ENCODE measurements at regions not wholly inside any gene's neighbourhood (a gene's known extent, or its start where the extent isn't known, plus 50 kb on each side); places are given as distances from the start of the nearest gene placed in this dataset.

DNA sequence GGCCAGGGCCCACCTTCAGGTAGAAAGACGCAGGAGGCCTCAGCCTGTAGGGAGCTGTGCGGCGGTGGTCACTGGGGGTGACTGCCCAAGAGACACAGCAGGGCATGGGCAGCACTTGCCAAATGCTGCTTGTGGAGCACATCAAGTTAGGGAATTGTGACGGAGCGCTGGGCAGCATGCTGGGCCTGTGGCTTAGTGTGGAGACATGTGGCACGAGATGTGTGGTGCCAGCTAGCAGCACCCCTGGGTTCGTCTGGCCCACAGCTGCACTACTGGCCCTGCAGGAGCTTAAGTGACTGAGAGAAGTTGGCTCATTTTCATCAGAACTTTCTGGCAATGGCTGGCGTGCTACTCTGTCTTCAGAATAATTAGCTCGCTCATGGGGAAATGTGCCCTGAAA is 213.1 kb upstream of the SYNDIG1 start:
- DNase-seq: no peak

DNA sequence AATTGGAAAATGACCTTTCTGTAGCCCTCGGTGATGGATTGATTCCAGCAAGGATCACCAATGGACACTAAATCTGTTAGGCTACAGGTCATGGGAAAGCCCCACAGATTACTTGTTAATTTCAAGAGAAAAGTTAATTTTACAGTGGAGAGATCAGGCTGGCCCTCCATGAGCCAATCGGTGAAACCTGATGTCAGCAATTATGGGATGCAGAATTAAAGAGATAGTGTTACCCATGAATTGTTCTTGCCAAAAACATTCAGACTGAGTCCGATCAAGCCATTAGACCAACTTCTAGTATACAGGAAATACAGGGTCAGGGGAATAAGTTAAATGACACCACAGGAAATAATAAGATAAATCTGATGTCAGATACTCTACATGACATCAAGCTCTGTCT is 214.9 kb upstream of the SYNDIG1 start:
- DNase-seq: no peak

DNA sequence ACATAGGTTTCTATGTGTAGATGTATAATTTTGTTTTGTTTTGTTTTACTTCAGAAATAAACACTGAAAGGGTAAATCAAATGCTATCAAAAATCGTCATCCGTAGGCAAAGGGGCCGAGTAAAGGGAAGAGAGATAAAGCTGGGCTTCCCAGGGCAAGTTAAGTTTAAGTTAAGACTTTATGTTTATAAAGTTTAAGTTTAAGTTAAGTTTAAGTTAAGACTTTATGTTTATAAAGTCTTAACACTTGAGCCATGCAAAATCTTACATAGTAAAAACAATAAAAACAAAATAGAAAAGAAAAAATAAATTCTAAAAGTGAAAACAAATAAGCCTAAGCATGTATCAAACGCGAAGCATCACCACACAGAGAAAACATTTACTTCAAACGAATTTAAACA is 216.1 kb upstream of the SYNDIG1 start:
- DNase-seq: no peak

DNA sequence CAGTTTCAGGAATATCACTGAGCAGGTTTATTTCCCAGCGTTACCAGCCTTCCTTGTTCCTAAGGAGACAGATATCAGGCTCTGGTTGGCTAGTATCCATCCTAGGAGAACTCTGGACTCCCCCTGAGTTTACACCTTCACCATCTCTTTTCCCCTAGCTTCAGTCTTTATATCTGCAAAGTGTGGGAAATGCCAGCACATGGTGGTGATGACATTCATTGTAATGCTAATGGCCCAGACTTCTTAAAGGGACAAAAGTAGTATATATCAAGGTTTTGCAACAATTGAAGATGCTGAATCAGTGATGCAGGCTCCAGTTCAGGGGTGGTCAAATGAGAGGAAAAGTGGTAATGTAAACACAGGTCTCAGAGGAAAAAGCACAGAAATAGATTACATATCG is 224.3 kb upstream of the SYNDIG1 start:
- no peak for DNase-seq

DNA sequence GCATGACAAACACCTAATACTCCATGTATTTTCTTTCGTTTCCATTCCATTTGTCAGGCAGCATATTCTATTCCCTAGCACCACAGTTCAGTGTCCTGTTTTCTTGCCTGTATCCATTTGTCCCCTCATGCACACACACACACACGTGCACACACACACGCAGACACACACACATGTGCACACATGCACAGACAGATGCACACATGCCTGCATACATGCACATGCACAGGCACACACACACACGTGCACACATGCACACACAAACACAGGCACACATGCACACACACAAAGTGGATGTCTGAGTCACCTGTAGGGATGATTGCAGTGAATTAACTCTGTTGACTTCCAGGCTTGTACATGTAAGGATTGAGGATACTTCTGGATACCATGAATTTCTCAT is 226.7 kb upstream of the SYNDIG1 start:
- no peak for DNase-seq

DNA sequence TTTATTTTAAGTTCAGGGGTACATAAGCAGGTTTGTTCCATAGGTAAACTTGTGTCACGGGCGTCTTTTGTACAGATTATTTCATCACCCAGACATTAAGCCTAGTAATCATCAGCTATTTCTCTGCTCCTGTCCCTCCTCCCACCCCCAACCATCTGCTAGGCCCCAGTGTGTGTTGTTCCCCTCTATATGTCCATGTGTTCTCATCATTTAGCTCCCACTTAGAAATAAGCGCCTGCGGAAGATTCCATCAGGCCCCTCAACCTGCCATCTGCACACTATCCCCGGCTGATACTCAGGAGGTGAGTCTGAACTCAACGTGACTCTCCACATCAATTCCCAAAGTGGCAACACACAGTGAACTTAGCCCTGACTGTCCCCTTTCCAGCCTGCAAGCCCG is 228.0 kb upstream of the SYNDIG1 start:
- no peak for DNase-seq

DNA sequence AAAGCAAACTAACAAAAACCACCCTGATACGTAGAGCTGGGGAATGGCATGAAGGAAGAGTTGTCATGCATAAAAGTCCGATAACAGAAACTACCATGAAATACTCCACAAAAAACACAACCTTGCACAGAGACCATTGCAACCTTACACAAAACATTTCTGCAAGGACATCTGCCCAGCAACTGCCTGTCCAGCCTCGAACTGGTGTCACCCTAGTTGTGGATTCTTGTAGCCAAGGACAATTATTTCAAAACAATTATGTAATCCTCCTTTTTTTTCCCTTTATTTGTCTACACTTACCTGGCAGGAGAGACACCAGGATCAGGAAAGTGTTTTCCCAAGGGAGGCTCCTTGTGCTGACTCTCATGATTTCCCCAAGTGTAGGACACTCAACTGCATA is 232.5 kb upstream of the SYNDIG1 start:
- DNase-seq: no peak

DNA sequence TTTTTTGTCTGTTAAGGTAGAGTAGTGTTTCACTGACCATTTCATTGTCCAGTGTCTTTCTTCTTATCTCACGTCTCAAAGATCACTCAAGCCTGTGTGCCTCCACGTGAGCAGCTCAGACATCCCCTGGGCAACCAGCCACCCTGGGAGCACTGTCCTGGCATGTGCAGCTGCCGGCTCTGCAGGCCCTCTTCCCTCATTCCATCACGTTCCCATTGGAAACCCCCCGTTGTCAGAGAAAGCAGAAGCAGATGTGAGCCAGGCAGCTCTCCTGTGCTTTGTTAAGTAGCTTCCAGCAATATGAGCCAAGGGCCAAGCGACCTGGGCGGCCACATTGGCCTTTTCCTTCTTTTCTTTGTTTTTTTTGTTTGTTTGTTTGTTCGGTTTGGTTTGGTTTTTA is 233.2 kb upstream of the SYNDIG1 start:
- no peak for DNase-seq

DNA sequence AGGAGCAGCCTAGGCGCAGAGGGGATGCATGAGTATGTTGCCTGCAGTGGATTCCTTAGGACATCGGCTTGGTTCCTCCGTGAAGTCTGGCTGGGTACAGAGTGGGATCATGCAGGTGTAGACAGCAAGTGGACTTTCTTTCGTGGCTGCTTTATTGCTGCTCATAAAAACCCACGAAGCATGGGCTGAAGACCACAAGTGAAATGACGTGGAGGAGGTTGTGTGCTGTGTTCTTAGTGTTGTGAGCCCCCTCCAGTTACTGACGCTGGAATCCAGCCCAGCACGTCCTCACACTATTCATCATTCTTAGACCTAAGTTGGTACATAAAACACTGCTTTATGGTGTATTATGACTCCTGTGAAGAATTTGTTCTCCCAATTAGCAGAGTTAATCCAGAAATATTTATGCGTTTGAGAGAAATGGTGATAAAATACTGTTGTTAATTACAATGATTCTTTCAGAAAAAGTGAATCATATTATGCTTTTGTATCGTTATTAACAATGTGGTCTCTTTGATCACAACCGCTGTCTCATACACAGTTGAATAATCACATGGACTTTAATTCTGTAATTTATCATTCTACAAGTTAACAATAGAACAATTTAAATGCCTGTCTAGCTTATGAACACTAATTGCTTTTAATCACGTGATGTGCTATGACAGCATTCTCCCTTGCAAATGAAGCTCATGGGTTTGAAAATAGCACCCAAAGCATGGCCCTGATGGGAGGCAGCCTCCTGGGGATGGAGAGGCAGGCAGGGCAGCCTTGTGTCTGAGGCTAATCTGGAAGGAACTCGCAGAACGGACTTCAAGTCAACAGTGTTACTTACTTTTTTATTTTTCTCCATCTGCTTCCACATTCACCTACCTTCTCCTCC is 233.9 kb upstream of the SYNDIG1 start:
- no peak for DNase-seq

DNA sequence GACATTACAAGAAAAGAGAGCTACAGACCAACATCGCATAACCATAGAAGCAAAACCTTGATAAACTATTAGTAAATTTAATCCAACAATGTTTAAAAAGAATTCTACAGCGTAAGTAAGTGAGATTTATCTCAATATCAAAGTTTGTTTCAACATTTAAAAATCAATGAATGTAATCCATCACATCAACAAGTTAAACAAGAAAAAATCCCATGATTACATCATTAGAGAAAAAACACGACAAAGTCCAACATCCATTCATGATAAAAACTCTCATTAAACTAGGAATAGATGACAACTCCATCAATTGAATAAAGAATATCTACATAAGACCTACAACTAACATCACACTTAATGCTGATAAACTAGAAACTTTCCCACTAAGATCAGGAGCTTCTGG is 239.0 kb upstream of the GGTLC1 start:
- DNase-seq: no peak

DNA sequence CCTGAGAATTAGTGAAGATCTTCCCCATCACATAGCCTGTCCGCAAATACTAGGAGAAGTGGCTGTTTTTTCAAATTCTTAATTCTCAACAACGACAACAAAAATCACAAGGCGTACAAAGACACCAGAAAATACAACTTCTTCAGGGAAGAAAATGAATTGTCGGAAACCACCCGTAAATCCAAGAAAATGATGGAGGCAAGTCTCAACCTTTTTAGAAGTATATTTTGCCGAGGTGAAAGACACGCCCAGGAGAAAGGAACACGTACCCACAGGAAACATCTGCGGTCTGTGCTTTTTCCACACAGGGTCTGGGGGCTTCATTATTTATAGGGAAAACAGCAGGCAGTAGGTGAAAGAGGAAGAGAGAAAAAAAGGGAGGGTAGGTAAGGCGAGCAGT is 223.9 kb upstream of the GGTLC1 start:
- DNase-seq: no peak

DNA sequence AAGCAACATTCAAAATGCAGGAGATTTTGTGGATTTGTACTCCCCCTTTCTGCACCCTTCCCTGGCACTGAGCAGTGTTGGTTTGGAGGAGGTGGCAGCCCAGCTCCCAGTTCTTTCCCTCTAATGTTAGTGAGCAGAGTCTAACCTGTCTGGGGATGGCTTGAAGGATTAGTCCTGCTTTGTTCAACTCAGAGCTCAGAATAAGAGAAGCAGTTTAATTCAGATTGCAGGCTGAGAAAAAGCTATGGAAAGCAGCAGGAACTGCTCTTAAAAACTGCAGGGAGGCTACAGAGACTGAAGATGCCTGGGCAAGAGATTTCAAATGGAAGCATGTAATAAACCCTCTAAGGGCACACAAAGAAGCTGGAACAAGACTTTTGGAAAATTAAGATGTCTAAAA is 223.4 kb upstream of the GGTLC1 start:
- no peak for DNase-seq

DNA sequence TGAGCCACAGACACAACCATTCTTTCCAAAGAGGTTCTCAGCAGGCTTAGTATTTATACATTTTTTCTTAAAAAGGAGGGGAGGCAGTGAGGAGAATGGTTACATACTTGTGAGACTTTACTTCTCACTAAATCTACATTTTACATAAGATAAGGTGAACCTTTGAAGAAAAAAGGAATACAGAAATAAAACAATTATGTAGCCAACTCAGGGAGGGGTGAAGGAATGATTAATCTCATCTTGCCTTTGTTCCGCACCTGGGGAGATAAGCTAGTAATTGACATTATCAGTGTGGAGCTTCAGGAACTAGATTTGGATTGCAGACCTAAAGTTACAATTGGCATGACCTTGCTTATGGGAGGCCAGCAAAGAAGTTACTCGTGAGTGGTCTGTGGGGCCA is 221.8 kb upstream of the GGTLC1 start:
- DNase-seq: no peak

DNA sequence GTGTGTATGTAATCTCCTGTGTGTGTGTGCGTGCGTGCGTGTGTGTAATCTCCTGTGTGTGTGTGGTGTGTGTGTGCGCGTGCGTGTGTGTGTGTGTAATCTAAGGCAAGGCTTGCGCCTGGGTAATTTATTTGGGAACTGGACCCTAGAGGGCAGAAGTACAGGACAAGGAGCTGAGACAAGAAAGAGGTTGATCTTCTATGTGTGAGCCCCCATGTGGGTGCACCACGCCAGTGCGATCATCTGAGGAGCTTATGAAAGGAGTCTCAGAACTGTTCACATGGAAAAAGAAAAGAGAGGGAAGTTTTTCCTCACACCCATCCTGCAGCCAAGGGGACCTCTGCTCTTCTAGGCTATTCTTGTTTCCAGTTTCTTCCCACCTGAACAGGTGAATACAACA is 220.1 kb upstream of the GGTLC1 start:
- peak; percentile 17 for DNase-seq

DNA sequence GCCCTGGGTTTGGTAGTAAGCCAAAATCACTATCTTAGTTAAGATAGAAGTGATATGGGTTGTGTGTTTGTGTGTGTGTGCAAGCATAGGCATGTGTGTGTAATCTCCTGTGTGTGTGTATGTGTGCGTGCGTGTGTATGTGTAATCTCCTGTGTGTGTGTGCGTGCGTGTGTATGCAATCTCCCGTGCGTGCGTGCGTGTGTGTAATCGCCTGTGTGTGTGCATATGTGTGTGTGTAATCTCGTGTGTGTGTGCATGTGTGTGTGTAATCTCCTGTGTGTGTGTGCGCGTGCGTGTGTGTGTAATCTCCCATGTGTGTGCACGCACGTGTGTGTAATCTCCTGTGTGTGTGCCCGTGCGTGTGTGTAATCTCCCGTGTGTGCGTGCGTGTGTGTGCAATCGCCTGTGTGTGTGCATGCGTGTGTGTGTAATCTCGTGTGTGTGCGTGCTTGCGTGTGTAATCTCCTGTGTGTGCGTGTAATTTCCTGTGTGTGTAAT is 219.3 kb upstream of the GGTLC1 start:
- DNase-seq: no peak

DNA sequence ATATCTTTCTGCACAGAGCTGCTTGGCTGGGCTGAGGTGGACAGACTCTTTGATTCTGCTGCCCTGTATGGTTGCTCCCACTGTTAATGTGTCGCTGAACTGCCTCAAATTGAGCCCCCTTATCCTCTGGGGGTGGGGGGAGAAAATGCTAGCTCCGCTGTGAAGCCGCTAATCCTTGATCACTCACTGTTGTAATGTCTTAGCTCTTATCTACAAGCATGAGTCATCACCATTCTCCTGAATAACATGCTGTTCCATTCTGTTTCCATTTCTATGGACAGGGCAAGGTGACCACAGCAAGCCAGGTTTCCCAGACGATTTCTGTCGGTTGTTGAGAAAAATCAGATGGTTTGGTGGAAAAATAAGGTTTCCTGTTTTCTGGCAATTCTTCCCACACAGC is 218.4 kb upstream of the GGTLC1 start:
- no peak for DNase-seq

DNA sequence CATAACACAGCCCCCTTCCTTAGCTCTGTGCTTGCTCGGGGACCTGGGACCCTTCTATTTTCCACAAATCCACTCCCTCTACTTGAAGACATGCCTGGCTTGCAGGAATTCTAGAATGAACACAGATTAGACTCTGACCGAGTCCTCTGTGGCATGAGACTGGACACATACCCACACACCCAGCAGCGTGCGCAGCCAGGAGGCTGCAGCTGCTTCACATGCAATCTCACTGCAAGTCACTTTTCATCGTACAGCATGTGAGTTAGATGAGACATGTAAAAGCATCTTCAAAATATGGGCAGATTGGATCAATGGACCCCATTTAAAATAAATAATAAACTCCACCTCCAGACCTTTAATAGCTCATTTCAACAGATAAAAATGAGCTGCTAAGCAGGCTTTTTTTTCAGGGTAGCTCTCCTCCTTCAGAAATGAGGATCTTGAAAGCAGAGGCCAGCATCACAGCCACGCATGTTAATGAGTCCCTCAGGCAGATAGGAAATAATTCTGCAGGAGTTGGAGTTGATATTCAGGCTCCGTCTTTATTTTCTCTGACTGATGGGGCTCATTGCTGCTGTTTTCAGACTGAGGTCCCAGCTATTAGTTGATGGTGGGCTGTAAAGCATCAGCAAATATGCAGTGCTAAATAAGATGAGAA is 215.1 kb upstream of the GGTLC1 start:
- DNase-seq: no peak

DNA sequence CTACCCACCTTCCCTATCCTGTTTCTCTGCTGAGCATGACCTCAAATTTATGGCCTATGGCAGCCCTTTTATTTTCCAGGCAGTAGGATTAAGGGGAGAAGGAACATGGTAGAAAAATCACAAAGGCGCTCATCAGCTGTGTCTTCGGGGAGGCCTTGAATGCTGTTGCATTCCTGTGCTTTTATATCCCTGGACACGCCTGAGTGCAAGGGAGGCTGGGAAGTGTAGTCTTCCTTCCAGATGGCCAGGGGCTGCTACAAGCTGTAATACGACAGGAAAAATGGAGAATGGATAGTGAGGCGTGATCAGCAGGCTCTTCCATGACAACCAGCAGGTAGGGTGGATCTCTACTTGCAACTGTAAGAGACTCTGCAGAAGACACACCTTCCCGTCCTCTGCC is 210.9 kb upstream of the GGTLC1 start:
- DNase-seq: no peak

DNA sequence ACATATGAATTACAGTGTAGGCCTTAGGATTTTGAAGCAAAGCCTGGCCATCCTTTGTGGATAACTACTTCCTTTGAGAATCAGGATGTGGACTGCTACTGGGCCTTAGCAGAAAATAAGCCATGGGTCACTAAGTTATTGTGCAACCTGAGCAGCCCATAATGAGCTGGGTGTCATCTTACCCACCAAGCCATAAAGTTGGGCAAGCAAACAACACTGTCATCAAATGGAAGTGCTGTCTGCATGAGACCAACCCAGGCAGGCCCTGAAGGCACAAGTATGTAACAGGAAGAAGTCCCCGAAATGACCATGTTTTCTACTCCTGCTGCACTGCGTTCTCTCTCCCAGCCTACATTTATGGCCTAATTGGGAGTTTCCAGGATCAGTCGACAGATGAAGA is 205.6 kb upstream of the GGTLC1 start:
- DNase-seq: peak; percentile 85

DNA sequence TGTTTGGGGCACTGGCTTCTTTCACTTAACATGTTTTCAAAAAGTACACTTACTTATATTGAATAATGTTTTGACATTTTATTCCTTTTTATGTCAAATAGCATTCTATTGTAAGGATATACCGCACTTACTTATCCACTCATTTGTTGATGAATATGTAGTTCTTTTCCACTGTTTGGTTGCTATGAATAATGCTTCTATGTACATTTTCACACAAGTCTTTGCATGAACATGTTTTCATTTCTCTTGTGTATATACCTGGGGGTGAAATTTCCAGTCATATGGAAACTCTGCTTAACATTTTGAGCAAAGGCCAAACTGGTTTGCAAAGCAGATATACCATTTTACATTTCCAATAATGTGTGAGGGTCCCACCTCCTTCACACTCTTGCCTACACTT is 202.3 kb upstream of the GGTLC1 start:
- no peak for DNase-seq

DNA sequence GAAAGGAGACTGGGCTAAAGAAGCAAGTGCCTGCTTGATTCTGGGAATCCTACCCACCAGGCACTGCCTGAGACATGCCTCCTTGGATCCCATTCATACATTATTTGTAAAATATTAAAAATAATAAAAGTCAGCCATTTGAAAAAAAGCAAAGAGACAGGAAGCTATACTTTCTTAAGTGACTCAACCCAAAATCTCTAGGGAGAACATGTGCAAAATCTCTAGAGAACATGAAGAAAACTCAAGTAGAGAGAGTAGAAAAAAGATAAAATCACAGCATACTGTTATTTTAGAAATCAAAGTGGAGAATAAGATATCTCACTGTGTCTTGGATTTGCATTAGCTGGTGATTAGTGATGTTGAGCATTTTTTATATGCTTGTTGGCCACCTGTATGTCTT is 197.2 kb upstream of the GGTLC1 start:
- DNase-seq: no peak

DNA sequence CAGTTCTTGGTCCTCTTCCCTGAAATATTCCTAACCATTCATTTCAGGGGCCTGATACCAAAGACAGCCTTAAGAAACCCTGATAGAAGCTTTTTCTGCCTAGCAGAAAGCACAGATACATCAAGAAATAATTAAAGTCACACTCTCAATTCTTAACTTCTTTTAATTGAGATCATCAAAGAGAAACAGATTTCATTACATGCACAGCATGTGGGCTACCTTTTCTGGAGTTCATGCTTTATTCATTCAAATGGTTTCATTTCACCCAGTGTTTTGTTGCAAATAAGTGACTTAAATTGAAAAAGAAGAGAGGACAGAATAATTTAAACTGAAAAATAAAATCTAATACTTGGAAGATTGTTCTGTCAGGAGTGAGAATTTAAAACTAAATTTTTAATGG is 192.6 kb upstream of the GGTLC1 start:
- DNase-seq: no peak

DNA sequence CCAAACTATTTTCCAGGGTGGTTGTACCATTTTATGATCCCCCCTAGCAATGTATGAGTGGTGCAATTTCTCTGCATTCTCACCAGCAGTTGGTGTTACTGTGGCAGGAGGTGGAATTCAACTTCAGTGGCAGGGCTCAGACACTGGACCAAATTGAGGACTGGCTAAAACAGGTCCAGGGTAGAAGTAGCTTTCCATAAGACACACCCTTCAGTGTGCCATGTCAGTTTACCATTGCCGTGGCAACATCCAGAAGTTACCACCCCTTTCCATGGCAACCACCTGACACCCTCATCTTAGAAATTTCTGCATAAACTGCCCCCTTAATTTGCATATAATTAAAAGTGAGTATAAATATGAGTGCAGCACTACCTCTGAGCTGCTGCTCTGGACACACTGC is 180.7 kb upstream of the GGTLC1 start:
- no peak for DNase-seq

DNA sequence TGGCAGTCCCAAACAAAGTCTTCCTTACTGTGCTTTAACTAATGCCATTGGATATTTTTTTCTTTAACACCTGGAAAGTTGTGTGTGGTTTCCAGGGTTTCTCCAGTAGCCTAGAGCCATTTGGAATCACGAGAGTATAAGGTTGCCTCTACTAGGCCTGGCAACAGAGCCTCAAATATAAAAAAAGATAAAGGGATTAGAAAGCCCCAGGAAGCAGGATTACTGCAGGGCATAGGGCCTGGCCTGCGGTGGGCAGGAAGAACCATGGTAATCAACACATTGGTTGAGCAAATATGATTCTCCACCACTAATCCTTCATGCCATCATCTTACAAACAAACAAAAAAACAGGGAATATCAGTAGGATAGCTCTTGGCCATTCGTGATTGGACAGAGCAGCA is 177.8 kb upstream of the GGTLC1 start:
- DNase-seq: no peak

DNA sequence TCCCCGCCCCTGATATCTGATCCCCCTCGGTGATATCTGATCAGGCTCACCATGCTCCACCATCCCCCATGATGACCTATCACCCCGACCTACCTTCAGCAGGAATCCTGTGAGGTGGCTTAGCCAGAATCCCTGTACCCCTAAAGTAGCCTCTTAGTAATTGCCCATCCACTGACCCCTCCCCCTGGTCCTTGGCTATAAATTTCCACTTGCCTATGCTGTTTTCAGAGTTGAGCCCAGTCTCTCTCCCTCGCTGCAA is 177.5 kb upstream of the GGTLC1 start:
- no peak for DNase-seq

Data from MV-4-11 (cell line).